Superior temporal gyrus (tissue), 1 donor: ENCODE measurements at regions not wholly inside any gene's neighbourhood (a gene's known extent, or its start where the extent isn't known, plus 50 kb on each side); places are given as distances from the start of the nearest gene placed in this dataset.

Source experiments
- DNase-seq: peaks from one replicate; pipeline ENCODE4 v3.0.0-alpha.2; 2016; ENCODE audit errors: extremely low spot score

DNA sequence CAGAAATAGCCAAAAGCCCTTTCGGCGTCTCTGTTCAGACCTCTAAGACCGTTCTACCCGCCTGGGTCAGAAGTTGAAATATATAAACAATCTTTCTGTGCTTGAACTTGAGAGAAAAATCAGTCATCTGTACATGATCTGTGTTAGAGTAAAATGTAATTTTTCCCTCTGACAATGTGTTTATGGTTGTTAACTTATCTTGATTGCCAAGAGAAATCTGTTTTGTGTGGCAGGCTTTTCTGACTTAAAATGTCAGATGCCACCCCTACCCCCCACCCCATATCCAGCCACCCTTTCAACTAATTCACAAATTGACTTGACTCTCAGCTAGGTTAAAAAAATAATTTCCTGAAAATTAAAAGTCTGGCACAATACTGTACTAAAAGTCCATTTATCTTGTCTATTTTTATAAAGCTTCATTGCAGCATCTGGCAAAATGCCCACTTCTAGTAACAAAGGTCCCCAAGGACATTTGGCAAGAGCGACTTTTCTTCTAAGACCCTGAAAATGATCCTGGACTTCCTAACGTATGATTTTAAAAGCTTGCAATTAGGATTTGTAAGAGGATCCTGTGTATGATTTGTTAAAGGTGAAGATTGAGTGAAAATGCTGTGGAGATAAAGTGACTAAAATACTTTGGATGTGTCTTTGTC, 304.2 kb downstream of the EPHA4 start:
- DNase-seq, result no peak

GRCh38 chr2:221268631-221269030, 303.5 kb downstream of the EPHA4 start:
- DNase-seq, result no peak

GRCh38 chr2:221270806-221271205, 301.3 kb downstream of the EPHA4 start:
- DNase-seq, result no peak

DNA sequence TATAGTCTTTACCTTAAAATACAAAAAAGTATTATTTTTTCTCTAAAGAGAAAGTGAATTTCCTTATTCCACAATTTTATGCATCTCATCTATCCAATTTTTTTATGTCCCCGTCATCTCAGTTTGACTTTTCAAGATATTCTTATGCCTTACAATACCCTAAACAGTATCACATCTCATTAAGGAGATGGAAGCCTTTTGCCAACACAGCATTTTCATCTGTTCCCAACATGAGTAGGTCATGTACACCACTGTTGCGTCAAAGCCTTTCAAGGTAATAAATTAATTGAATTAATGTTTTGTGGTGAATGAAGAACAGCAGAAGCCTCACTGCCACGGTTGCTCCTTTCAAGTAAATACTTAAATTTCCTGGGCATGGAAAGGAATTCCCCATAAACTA, 299.4 kb downstream of the EPHA4 start:
- no peak for DNase-seq

DNA sequence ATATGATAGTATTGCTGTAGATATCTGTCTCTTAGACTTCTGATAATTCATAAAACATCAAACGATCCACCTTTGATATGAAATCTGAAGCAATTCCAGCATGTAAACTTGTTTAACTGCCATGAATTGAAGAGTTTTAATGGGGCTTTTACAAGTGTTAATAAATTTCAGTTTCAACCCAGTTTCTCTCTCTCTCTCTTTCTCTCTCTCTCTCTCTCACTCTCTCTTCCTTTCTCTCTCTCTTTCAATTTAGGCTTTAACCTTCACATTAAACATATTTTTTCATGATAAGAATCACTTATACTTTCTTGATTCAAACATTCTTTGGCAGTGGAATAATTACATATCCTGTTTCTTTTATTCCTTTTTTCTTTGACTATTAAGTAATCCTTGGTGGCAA, 296.1 kb downstream of the EPHA4 start:
- no peak for DNase-seq

DNA sequence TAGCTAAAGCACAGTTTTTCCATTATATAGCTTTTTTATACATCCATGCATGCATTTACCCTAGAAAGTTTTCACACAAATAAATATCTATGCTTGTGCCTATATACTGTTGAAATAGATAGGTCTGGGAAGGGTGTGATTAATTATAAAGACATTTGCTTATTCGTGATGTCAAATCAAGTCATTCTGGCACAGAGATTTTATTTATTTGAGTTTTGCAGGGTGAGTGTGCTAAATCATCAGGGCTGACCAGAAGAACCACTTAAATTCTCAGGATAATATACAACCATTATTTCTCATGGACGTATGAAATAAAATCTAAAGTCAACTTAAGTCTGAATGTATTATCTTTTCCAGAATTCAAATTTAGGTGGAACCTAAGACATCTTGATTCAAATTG, 295.5 kb downstream of the EPHA4 start:
- DNase-seq, result no peak

DNA sequence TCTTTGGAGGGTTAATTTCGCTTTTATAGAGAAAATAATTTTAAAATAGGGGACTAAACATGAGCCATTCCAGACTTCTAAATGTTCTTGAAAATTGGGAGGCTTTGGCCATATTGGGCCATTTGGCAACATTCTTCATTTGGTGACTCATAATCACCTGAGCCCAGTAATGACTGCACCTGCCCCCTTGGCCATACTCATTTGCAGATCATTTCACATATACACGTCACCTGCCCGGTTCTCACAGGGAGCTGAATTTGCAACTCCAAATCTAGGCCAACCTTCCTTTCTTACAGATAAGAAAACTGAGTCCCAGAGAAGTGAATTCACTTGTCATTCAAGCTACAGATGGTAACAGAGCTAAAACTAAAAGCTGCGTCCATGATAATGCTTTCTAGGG, 289.7 kb downstream of the EPHA4 start:
- DNase-seq, result no peak

GRCh38 chr2:221283896-221284545, 288.1 kb downstream of the EPHA4 start:
- DNase-seq, result no peak

GRCh38 chr2:221285148-221285547, 287.0 kb downstream of the EPHA4 start:
- DNase-seq, result no peak

- no peak for DNase-seq
Measured at GRCh38 chr2:221286406-221286805, 285.7 kb downstream of the EPHA4 start.

- no peak for DNase-seq
Measured at GRCh38 chr2:221289389-221289788, 282.7 kb downstream of the EPHA4 start.

DNA sequence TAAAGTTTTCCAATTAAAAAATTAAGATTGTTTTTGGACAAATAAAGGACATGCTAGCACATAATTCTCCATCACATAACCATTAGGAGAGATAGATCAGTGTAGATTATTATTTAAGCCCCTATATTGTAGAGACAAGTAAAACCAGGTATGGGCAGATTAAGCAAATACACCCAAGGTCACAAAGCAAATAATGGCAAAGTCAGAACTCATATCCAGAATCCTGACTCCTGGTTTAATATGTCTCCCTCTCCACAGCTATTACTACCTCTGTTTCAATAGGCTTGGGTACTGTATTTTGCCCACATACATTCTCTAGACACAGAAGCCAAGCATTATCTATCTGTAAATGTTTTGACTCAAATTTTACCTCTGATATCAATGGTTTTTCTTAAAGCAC, 282.3 kb downstream of the EPHA4 start:
- no peak for DNase-seq

GRCh38 chr2:221293949-221294742, 278.0 kb downstream of the EPHA4 start:
- DNase-seq, result no peak

DNA sequence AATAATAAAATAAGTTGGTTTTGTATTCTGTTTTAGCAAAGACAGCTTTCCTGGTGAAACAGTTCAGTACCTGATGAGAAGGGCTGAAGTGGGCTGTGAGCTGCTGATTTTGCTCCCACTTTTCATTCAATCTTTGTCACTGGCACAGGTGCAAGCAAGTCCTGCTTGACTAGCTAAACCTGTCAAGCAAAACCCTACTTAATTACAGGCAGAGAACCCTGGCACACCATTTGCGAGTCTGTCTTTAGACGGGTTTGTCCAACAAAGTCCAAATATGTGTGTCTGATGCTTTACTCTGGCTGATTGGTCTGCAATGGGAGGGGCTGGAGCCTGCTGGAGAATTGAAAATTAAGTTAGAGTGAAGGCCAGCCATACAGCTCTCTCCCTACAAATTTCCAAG, 267.2 kb downstream of the EPHA4 start:
- no peak for DNase-seq

GRCh38 chr2:221308507-221309066, 263.5 kb downstream of the EPHA4 start:
- no peak for DNase-seq

- no peak for DNase-seq
Measured at GRCh38 chr2:221309892-221310583, 262.1 kb downstream of the EPHA4 start.

- no peak for DNase-seq
Measured at GRCh38 chr2:221310730-221311129, 261.4 kb downstream of the EPHA4 start.

DNA sequence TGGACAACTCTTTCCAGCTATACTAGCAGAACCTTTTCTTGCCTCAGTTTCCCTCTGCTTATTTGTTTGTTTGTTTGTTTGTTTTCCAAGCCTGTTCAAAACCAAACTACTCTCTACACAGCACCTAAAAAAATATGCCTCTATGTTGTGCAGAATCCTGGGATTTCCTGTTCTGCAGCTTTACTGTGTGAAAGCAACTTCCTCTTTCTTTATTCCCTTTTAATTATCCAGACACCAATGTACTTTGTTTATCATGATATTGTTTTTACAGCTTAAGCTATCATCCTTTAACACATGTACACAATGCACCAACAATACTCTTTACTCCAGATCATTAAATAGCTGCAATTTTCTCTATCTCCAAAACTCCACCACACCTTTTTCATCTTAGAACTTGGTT, 259.5 kb downstream of the EPHA4 start:
- no peak for DNase-seq

DNA sequence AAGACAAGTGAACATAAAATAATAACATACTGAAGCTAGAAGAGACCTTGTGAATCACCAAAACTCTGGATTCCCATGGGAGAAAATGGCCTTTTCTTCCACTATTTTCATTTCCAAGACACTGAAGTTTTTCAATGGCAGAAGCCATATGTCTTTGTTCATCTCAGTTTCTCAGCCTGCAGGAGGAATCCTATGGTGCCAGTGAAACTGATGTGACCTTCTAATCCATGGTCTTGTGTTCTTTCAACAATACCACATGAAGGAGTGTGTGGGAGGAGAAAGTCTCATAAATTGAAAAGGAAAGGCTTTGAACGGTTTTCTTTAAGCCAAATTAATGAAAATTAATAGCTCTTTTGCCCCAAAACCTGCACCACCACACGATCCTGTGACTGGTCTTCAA, 257.3 kb downstream of the EPHA4 start:
- no peak for DNase-seq

- no peak for DNase-seq
Measured at GRCh38 chr2:221318376-221319130, 253.6 kb downstream of the EPHA4 start.

GRCh38 chr2:221322741-221323140, 249.4 kb downstream of the EPHA4 start:
- DNase-seq, result no peak
